ELF-1 (cell line): ENCODE measurements at regions not wholly inside any gene's neighbourhood (a gene's known extent, or its start where the extent isn't known, plus 50 kb on each side); places are given as distances from the start of the nearest gene placed in this dataset.

ENCODE experiments used
- DNase-seq: peaks from one replicate; pipeline ENCODE4 v3.0.0-alpha.2; 2016; ENCODE audit warnings: low read depth, low spot score

DNA sequence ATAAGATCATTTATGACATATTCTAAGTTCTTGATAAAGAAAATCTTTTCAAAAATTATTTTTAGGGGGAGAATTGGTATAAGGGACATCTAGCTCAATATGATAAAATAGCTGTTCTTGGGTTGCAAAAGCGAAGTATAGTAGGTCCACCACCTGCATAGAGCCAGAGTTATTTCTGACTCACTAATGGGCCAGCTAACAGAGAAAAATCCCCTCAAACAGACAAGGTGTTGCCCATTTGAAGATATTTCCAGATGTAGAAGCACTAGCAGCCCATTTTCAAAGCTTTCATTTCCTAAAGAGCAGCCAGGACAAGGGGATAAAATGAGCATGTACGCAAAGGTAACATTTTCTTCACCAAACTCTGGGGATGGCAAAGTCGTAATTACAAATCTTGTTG, 165.7 kb upstream of the FN1 start:
- no peak for DNase-seq

- no peak for DNase-seq
These were observed 162.6 kb upstream of the FN1 start for GRCh38 chr2:215598376-215598975.

- DNase-seq = no peak
These were observed 161.7 kb upstream of the FN1 start for GRCh38 chr2:215597577-215597976.

GRCh38 chr2:215594766-215595165, 158.9 kb upstream of the FN1 start:
- DNase-seq = no peak

- no peak for DNase-seq
These were observed 154.3 kb upstream of the FN1 start for GRCh38 chr2:215590010-215590745.

DNA sequence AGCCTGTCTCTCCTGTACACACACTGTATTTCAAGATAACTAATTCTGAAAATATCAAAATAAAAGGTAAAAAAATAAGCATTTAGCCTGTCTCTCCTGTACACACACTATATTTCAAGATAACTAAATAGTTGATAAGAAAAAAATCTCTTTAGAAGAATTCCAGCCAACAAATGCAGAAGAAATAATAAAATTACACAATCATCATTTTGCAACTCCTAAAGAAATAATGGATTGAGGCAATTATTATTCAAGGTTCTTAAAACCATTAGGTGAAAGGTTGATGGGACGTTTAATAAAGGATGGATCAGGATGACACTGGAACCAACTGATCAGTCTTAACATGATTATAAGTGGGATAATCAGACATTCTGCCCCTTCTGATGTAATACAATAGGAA, 148.0 kb upstream of the FN1 start:
- no peak for DNase-seq

- DNase-seq = no peak
These were observed 143.9 kb upstream of the FN1 start for GRCh38 chr2:215579809-215580208.

DNA sequence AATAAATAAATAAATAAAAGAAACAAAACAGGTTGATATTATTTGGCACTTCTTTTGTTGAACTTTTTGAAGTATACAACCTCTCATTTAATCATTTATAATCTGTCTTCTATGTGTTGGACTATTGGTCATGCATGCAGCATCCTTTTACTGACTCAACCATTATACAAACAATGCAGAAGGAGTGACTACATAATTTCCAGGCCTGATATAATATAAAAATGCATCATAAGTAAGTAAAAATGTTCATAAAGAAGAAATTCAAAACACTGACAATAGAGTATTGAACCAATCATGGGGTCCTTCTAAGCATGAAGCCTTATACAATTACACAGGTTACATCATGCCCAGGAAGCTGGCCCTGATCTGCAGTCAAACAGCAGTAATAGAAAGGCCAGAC, 141.5 kb upstream of the FN1 start:
- DNase-seq = no peak

DNA sequence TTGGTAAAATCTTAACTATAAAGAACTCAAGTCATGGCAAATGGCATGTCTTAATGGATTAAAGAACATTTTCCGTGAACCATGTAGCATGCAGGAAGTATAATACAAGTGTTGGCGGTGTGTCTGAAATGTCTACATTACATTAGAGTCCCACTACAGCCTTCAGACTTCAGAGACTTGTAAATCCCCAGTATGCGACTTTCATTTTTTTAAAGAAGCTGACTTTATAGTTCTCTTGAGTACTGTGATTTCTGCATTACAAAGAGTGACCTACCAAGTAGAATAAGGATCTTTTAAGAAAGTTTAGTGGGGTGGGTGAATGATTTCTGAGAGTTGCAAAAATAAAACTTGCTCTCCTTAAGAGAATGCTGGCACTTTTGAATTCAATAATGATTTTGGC, 140.7 kb upstream of the FN1 start:
- DNase-seq = no peak

DNA sequence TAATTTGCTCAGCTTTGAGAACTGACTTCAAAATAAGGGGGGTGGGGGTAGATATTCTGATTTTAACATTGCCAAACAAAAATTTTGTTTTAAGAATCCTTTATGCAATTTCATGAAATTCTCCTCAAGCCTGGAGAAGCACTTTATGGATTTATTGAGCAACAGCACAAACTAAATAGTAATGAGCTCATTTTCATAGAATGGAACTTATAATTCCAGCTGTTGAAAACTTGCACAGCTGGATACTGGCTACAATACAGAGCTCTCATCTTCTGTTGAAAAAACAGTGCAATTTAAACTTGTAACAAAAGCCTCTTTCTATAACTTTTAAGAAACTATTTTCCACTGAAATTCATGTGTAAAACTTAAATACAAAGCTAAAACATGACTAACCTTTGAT, 137.6 kb upstream of the FN1 start:
- DNase-seq = no peak

DNA sequence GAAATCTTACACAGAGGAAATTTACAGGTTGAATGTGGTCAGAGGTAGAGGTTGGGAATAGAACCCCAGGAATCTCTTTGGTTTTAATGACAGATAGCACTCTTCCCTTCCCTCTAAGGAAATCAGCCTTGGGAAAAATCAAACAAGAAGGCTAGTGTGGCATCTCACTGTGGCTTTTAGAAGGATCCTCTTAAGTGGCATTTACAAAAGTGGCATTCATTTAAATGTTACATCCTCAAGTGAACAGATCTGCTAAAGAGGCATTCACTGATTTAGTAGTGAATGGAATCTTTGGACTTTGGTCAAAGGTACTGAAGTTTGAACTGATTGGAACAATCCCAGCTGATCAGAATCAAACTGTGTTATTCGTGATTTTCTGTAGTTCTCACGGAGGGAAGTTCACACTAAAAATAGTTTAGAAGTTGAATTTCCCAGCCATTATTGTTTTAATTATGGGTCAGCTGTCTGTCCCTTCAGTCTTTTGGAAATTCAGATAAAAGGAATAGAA, 136.5 kb upstream of the FN1 start:
- no peak for DNase-seq

DNA sequence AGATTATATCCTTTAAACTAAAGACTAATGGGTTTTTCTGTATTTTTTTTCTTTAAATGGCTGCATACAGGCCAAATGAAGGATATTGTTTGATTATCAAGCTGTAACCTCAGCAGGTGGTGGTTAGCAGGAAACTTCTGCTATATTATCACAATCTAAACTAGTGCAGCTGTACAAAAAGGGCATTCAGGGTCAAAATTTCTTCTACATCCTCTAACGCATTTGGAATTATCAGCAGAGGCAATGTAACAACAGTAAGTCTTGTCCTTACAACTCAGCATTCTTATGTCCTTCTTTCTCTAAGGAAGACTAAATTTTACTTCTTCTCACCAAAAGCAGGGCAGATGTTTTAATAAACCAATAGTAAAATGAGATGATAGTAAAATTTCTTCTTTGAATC, 135.8 kb upstream of the FN1 start:
- no peak for DNase-seq

DNA sequence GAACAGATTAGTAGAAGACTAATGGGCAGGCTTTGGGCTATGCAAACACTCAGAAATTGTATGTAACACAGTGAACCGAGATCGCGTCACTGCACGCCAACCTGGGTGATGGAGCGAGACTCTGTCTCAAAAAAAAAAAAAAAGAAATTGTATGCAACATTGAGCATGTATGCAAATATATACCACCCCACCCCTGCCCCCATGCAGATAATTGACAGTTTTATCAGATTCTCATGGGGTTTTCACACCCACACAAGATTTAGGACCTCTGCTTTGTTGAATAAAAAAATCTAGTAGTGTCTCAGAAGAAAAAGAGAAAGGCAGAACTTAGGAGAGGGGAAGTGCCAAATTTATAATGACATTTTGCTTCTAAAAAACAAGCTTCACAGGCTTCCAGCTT, 131.6 kb upstream of the FN1 start:
- DNase-seq = no peak

DNA sequence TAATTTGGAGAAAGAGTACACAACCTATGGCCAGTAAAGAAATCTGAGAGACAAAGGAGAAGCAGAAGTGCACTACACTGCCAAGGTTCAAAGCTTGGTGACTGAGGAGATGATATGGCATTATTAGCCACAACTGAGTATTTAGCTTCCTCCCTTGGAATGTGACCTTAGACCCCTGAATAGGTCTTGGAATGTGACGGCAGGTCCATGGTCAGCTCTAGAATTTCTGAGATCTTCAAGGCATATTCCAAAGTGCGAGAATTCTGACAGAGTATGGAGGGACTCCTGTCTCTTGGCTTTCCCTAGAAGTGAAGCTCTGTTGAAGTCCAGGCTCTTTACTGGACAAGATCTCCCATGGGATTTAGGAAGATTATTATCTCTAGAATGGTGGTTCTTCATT, 130.0 kb upstream of the FN1 start:
- DNase-seq = peak; percentile 8

DNA sequence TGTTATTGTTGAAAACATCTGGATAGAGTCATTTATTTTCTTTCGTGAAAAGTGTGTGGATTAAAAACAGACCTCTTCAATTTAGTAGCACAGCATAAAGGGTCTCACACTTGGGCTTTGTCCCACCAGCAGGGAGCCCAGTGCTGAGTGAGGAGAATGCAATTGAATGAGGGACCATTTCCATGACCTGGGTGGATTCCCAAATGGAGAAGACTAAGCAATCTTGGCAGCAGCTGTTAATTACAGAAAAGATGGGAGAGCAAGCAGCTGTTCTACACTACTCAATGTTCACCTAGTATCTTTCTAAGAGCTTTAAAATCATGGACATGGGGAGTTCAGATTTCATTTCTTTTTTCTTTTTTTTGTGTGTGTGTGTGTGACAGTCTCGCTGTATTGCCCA, 121.8 kb upstream of the FN1 start:
- DNase-seq = no peak

DNA sequence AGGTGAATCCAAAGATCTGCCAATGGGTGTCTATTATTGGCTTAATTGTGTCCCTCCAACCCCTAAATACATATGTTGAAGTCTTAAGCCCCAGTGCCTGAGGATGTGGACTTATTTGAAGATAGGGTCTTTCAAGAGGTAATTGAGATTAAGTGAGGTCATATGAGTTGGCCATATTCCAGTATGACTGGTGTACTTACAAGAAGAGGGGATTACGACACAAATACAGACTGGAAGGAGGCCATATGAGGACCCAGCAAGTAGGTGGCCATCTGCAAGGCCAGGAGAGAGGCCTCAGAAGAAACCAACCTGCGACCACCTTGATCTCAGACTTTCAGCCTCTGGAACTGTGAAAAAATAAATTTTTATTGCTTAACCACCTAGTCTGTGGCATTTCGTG, 121.1 kb upstream of the FN1 start:
- DNase-seq = no peak

DNA sequence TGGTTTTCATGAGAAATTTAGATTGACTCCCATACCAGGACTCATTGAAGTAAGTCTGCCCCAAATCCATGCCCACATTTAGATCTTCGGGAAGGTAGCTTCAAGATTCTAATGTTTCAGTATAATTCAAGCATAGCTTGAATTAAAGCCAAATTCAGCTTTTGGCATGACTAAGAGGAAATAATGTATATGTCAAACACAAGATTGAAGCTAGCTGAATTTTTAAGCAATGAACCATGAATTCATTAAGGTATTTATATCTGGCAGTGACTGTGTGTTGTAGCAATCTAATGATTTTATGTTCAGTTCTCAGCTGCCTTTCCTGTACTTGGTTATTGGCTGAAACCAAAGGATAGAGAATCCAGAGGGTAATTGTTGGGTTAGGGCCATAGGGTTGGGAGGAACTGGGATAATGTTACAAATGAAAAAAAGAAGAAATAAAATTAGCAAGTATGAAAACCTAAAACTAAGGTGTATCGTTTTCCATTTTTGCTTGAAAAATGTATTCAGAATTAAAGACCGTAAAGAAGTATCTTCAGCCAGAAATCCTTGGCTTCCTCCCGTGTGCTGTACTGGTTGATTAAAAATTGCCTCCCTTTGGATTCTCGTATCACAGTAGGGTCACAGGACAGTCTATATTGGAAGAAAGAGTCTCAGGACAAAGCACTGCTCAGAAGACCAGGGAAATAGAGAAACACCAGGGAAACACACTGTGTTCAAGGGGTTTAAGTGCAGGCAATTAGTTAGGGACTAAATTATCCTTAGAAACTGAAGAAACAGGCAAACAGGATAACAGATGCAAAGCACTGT, 119.0 kb upstream of the FN1 start:
- DNase-seq = no peak

- no peak for DNase-seq
These were observed 118.1 kb upstream of the FN1 start for GRCh38 chr2:215553946-215554345.

GRCh38 chr2:215552144-215552580, 116.3 kb upstream of the FN1 start:
- DNase-seq = no peak

- no peak for DNase-seq
These were observed 114.5 kb upstream of the FN1 start for GRCh38 chr2:215550331-215550730.

- DNase-seq = no peak
These were observed 112.8 kb upstream of the FN1 start for GRCh38 chr2:215548714-215549113.

DNA sequence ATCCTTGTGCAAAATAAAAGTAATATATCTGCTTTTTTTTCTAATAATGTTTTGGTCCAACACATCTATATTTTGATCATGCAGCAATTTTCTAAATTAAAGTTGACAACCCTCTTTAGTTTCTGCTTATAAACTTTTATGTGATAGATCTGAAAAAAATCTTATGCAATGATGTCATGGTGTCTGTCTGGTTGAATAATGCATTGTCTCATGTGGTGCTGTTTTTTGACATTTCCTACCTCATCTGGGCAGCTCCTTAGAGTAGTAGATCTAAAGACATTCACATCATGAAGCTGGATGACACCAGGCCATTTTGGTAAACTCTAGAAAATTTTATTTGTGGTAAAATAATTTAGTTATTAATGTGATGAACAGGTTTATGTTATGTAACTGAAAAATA, 106.8 kb upstream of the FN1 start:
- no peak for DNase-seq

GRCh38 chr2:215540658-215541057, 104.8 kb upstream of the FN1 start:
- DNase-seq = no peak
